ENCODE measurements at regions not wholly inside any gene's neighbourhood (a gene's known extent, or its start where the extent isn't known, plus 50 kb on each side); places are given as distances from the start of the nearest gene placed in this dataset.

DNA sequence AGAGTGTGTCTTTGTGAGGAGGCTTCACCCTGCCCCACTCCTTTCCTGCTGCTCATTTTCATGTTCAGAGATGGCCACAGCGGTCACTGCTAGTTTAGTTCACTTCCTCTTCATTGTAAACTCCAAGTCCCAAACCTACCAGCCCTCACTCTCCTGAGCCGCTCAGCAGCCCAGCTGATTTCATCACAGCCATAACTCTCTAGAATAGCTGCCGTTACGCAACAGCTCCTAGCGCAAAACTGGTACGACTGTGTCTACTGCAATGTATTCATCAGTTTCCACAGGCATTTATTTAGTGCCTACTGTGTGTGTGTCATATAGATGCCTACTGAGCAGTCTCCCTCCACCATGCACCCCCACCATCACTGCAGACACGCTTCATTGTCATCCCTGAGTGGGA lies 233.5 kb upstream of the RPL38 start:
- TF ChIP-seq, protein P1, sequence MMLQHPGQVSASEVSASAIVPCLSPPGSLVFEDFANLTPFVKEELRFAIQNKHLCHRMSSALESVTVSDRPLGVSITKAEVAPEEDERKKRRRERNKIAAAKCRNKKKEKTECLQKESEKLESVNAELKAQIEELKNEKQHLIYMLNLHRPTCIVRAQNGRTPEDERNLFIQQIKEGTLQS (IDR thresholded peaks at IDR 0.05), result no peak
- TF ChIP-seq, protein P1 (CRISPR knock-in tag; conservative IDR thresholded peaks at IDR 0.05), result no peak
- TF ChIP-seq EZH2 (IDR thresholded peaks at IDR 0.05; ENCODE audit: borderline replicate concordance, low read depth, low read length) (no peak), MAX (CRISPR knock-in tag; IDR thresholded peaks at IDR 0.05) (no peak), MXI1 (IDR thresholded peaks at IDR 0.05; ENCODE audit: low read depth, low read length) (no peak)
- TF ChIP-seq, protein P2, sequence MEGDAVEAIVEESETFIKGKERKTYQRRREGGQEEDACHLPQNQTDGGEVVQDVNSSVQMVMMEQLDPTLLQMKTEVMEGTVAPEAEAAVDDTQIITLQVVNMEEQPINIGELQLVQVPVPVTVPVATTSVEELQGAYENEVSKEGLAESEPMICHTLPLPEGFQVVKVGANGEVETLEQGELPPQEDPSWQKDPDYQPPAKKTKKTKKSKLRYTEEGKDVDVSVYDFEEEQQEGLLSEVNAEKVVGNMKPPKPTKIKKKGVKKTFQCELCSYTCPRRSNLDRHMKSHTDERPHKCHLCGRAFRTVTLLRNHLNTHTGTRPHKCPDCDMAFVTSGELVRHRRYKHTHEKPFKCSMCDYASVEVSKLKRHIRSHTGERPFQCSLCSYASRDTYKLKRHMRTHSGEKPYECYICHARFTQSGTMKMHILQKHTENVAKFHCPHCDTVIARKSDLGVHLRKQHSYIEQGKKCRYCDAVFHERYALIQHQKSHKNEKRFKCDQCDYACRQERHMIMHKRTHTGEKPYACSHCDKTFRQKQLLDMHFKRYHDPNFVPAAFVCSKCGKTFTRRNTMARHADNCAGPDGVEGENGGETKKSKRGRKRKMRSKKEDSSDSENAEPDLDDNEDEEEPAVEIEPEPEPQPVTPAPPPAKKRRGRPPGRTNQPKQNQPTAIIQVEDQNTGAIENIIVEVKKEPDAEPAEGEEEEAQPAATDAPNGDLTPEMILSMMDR (IDR thresholded peaks at IDR 0.05 in 2 of 3, conservative IDR thresholded peaks at IDR 0.05 in 1 of 3; ENCODE audit: insufficient read depth in 2 of 3, low read depth in 1 of 3, low read length in 3 of 3), result no peak
